Mesodermal cell (in vitro differentiated cells): ENCODE measurements at regions not wholly inside any gene's neighbourhood (a gene's known extent, or its start where the extent isn't known, plus 50 kb on each side); places are given as distances from the start of the nearest gene placed in this dataset.
"Not testable (repeated sequence)": the region's sequence is repeated elsewhere in the genome, so short reads cannot be mapped to it uniquely, and the experiment has no call there.

Experiments used
- H3K27ac ChIP-seq: 2 replicates; pipeline ENCODE4 v1.7.0; 2013; ENCODE audit warnings: mild to moderate bottlenecking, low read depth, low read length, moderate library complexity; ENCODE audit not compliant: severe bottlenecking
- H3K36me3 ChIP-seq: 2 replicates; pipeline ENCODE4 v1.7.1; 2013; ENCODE audit warnings: mild to moderate bottlenecking, low read length, moderate library complexity; ENCODE audit not compliant: control insufficient read depth, insufficient read depth
- H3K4me1 ChIP-seq: one replicate; pipeline ENCODE4 v1.7.1; 2013; ENCODE audit warnings: mild to moderate bottlenecking, low read length; ENCODE audit not compliant: insufficient read depth, control insufficient read depth, poor library complexity, severe bottlenecking
- H3K4me3 ChIP-seq: 2 replicates; pipeline ENCODE4 v1.7.0; 2013; ENCODE audit warnings: low read length, control low read depth, mild to moderate bottlenecking; ENCODE audit not compliant: insufficient read depth, poor library complexity, severe bottlenecking; ENCODE audit errors: extremely low read depth
- H3K9me3 ChIP-seq: 2 replicates; pipeline ENCODE4 v1.7.1; 2013; ENCODE audit warnings: mild to moderate bottlenecking, low read length, moderate library complexity; ENCODE audit not compliant: control insufficient read depth
- WGBS, 2 experiments: methylation state at CpG; one replicate each; pipeline ENCODE4 v1.1.5; 2013; ENCODE audit warnings: missing lambda C conversion rate in 2 of 2; ENCODE audit not compliant: insufficient coverage in 2 of 2; 5-methylcytosine and 5-hydroxymethylcytosine counted together

DNA sequence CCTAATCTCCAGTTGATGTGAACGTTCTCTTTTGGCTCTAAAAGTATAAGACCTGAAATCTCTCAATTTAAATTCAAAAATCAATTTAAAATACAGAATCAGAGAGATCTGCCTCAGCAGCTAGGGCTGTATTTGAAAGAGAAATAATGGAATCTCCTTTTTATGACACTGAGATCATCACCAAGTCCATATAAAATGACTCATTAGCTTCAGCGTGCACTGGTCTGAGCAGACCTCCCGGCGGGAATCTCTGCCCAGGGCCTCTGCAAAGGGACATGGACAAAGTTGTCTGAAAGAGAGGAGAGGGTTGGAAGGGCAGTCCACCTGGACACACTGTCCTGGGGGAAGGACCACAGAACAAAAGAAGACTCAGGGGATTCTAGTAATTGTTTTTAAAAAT, 855.6 kb downstream of the EFNB2 start:
- H3K4me3 ChIP-seq = no peak overlapping the region
- H3K36me3 ChIP-seq = no peaks in the 10 kb centered on the region
- H3K4me1 ChIP-seq = no peaks in the 10 kb centered on the region
- H3K27ac ChIP-seq = no peak overlapping the region
- H3K9me3 ChIP-seq = peaks cover 4% of the 10 kb centered on the region
- 100% methylated on average over 2 of the region's 4 CpGs; no CpG with 5 or more reads in 1 of the 2 experiments for WGBS, 2 experiments

GRCh38 chr13:105678072-105678471, 857.4 kb downstream of the EFNB2 start:
- 100% methylated on average over 1 of the region's 1 CpG; no CpG with 5 or more reads in 1 of the 2 experiments for WGBS, 2 experiments
- Histone ChIP-seq H3K4me3 (no peak overlapping the region), H3K9me3 (peaks cover 4% of the 10 kb centered on the region), H3K4me1 (no peaks in the 10 kb centered on the region), H3K27ac (no peak overlapping the region), H3K36me3 (no peaks in the 10 kb centered on the region)

DNA sequence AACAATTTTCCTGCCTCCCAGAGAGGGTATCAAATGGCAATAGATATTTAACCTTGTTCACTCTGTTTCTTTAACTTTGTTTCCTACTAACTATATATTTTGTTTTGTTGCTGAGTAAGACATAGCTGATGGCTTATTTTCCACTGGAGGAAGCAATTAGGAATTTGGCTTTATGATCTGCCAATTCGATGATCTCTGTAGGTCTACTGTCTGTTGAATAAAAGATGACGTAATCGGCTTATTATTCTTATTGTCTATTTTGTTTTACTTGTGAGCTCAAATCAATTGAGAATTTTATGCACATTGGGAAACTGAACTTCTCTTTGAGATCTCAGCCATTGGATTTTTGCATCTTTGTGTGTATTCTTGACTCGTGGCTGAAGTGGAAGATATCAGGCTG, 862.6 kb downstream of the EFNB2 start:
- no peaks in the 10 kb centered on the region for H3K4me1 ChIP-seq
- H3K4me3 ChIP-seq = no peak overlapping the region
- peaks cover 4% of the 10 kb centered on the region for H3K9me3 ChIP-seq
- no peaks in the 10 kb centered on the region for H3K36me3 ChIP-seq
- WGBS, 2 experiments = 100% methylated on average over 3 of the region's 4 CpGs; no CpG with 5 or more reads in 1 of the 2 experiments
- H3K27ac ChIP-seq = no peak overlapping the region

DNA sequence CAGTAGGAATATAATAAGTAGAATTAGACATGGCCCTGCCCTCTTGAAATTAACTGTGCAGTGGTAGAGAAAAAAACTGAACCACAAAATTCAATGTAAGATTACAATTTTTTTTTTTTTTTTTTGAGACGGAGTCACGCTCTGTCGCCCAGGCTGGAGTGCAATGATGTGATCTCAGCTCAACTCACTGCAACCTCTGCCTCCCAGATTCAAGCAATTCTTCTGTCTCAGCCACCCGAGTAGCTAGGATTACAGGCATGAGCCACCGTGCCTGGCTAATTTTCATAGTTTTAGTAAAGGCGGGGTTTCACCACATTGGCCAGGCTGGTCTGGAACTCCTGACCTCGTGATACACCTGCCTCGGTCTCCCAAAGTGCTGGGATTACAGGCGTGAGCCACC, 864.3 kb downstream of the EFNB2 start:
- not testable (repeated sequence) for H3K27ac ChIP-seq, H3K4me1 ChIP-seq, H3K36me3 ChIP-seq, H3K4me3 ChIP-seq, H3K9me3 ChIP-seq
- 96 to 98% methylated on average over 6 to 8 of the region's 9 CpGs for WGBS, 2 experiments

- Histone ChIP-seq H3K36me3 (no peaks in the 10 kb centered on the region), H3K27ac (no peak overlapping the region), H3K9me3 (no peaks in the 10 kb centered on the region), H3K4me3 (no peak overlapping the region), H3K4me1 (no peaks in the 10 kb centered on the region)
- WGBS, 2 experiments = 100% methylated on average over 1 to 2 of the region's 3 CpGs
These were observed 865.1 kb downstream of the EFNB2 start for GRCh38 chr13:105670179-105670990.

GRCh38 chr13:105665284-105665683, 870.2 kb downstream of the EFNB2 start:
- H3K36me3 ChIP-seq = no peaks in the 10 kb centered on the region
- no CpG with 5 or more reads among the region's 1 CpG for WGBS, 2 experiments
- no peak overlapping the region for H3K27ac ChIP-seq
- no peak overlapping the region for H3K4me3 ChIP-seq
- no peaks in the 10 kb centered on the region for H3K4me1 ChIP-seq
- no peaks in the 10 kb centered on the region for H3K9me3 ChIP-seq

DNA sequence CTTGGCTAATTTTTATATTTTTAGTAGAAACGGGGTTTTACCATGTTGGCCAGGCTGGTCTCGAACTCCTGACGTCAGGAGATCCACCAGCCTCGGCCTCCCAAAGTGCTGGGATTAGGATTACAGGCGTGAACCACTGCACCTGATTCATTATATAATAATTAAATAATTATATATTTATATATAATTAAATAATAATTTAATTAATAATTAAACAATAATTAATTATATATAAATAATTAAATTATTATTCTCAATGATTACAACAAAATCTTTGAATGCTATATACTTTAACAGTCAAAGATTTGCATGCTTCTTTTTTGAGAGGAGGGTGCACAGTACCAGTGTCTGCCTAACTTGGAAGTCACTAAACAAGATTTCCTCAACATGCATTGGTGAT, 872.3 kb downstream of the EFNB2 start:
- H3K36me3 ChIP-seq = no peaks in the 10 kb centered on the region
- no CpG with 5 or more reads among the region's 5 CpGs for WGBS, 2 experiments
- H3K4me1 ChIP-seq = no peaks in the 10 kb centered on the region
- no peak overlapping the region for H3K4me3 ChIP-seq
- no peaks in the 10 kb centered on the region for H3K9me3 ChIP-seq
- H3K27ac ChIP-seq = no peak overlapping the region

DNA sequence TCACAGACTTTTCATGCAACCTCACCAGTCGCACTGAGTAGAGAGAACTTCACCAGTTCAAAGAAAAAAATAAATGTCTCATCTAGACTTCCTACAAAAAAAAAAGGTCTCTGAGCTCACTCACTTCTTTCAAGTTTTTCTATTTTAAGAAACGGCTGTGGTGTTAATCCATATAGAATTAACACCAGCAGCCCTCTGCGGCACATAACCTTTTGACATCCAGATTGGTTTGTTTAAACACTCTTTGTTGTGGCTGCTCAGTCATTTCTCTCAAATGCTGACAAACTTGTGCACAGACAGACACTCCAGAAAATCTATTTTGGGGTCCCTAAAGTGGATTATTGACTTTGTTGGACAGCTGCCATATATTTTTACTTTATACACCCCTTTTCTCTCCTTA, 874.9 kb downstream of the EFNB2 start:
- no peak overlapping the region for H3K27ac ChIP-seq
- no peaks in the 10 kb centered on the region for H3K9me3 ChIP-seq
- H3K4me1 ChIP-seq = no peaks in the 10 kb centered on the region
- 90 to 91% methylated on average over 1 to 3 of the region's 3 CpGs for WGBS, 2 experiments
- H3K4me3 ChIP-seq = no peak overlapping the region
- H3K36me3 ChIP-seq = no peaks in the 10 kb centered on the region

GRCh38 chr13:105658431-105658830, 877.0 kb downstream of the EFNB2 start:
- 73 to 100% methylated on average over 2 to 3 of the region's 3 CpGs for WGBS, 2 experiments
- Histone ChIP-seq H3K4me3 (no peak overlapping the region), H3K27ac (no peak overlapping the region), H3K9me3 (no peaks in the 10 kb centered on the region), H3K36me3 (no peaks in the 10 kb centered on the region), H3K4me1 (no peaks in the 10 kb centered on the region)

DNA sequence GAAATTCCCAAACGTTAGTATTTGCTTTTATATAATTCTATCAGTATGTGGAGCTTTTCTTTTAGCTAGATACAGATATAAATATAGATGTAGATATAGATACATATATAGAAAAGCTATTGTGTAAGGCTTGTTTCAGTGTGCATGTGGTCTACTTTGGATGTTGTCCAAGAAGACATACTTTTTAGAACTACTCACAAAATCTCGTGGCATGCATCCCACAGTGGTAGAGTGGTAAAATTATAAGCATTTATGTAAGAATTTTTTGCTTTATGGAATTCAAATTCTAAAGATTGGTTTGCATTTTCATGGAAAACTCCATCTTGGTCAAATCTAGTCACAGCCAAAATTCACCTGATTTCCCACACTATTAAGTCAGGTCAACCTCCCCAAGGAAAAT, 880.4 kb downstream of the EFNB2 start:
- no peak overlapping the region for H3K27ac ChIP-seq
- no peaks in the 10 kb centered on the region for H3K36me3 ChIP-seq
- H3K4me3 ChIP-seq = no peak overlapping the region
- no peaks in the 10 kb centered on the region for H3K4me1 ChIP-seq
- WGBS, 2 experiments = 80% methylated on average over 1 of the region's 2 CpGs; no CpG with 5 or more reads in 1 of the 2 experiments
- no peaks in the 10 kb centered on the region for H3K9me3 ChIP-seq

GRCh38 chr13:105643966-105644365, 891.5 kb downstream of the EFNB2 start:
- Histone ChIP-seq H3K36me3 (no peaks in the 10 kb centered on the region), H3K9me3 (peaks cover 4% of the 10 kb centered on the region), H3K4me3 (no peak overlapping the region), H3K4me1 (peaks cover 4% of the 10 kb centered on the region), H3K27ac (no peak overlapping the region)
- 87 to 96% methylated on average over 2 to 4 of the region's 5 CpGs for WGBS, 2 experiments
